ENCODE measurements at regions not wholly inside any gene's neighbourhood (a gene's known extent, or its start where the extent isn't known, plus 50 kb on each side); places are given as distances from the start of the nearest gene placed in this dataset.

- DNase-seq (ENCODE audit: low read depth), result no peak
Measured at GRCh38 chr10:29397221-29397620, 108.4 kb downstream of the LYZL1 start.

- DNase-seq (ENCODE audit: low read depth), result no peak
Measured at GRCh38 chr10:29403208-29403607, 114.3 kb downstream of the LYZL1 start.

DNA sequence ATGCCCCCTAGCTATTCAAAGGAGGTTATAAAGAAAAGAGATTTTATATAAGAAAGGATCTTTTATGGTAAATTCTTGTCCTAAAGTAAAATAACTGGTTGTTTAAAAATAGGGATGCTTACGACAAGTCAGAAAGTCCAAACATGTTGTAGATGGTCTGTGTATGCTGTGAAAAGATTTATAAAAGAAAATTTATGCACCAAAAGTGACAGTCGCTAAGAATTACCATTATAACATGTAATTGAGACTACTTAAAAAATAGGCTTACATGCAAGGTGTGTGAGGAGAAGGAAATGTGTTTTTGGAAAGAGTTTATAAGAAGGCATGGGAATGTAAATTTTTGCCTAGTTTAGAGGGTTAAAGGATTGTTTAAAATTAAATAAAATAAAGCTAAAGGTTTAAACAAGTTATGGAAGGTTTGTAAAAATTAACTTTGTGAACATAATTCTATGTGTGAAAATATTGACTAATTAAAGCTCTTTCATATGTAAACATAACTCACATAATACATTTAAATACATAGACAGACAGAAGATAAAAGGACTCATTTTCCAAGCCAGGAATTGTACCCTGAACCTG is 118.5 kb downstream of the LYZL1 start:
- DNase-seq (ENCODE audit: low read depth), result peak; percentile 22

All from RPMI7951 (cell line).